ENCODE measurements at regions not wholly inside any gene's neighbourhood (a gene's known extent, or its start where the extent isn't known, plus 50 kb on each side); places are given as distances from the start of the nearest gene placed in this dataset.

GRCh38 chr16:72649254-72649944 is 398.5 kb downstream of the ZFHX3 start:
- no peak for ATAC-seq
- DNase-seq (ENCODE audit: low read depth, low spot score) = no peak
- Histone ChIP-seq H3K4me3 (replicated peaks in 1 of 2; ENCODE audit: low read depth in 1 of 2, low read length in 2 of 2) (no peak overlapping the region), H3K79me2 (ENCODE audit: insufficient read depth, low read length) (peaks cover 57% of the 10 kb centered on the region), H3K27ac (ENCODE audit: low read depth, low read length) (no peak overlapping the region), H2AFZ (ENCODE audit: low read depth, low read length, poor library complexity, severe bottlenecking) (no peak overlapping the region), H3K9me2 (ENCODE audit: insufficient read depth) (no peaks in the 10 kb centered on the region), H4K20me1 (ENCODE audit: insufficient read depth) (no peaks in the 10 kb centered on the region), H3K27me3 (ENCODE audit: insufficient read depth, low read length) (no peaks in the 10 kb centered on the region), H3K9me3 (ENCODE audit: control insufficient read depth in 1 of 2, insufficient read depth in 1 of 2, low read depth in 1 of 2, low read length in 2 of 2) (no peaks in the 10 kb centered on the region; a peak in 1 of 4 replicates), H3K4me2 (ENCODE audit: low read length) (no peak overlapping the region), H3K36me3 (ENCODE audit: control insufficient read depth in 1 of 2, insufficient read depth in 2 of 2, low read length in 2 of 2) (no peaks in the 10 kb centered on the region), H3K4me1 (ENCODE audit: control insufficient read depth in 1 of 2, insufficient read depth in 2 of 2, low read length in 2 of 2) (no peaks in the 10 kb centered on the region), H3K9ac (ENCODE audit: low read length) (no peak overlapping the region)
- no TSS peak for BruUV-seq (replicated peaks)
- no peak for TF ChIP-seq MAX (IDR thresholded peaks at IDR 0.05)
- no peak for TF ChIP-seq SIN3A (IDR thresholded peaks at IDR 0.05; ENCODE audit: low read depth)
- no peak for TF ChIP-seq POLR2A (IDR thresholded peaks at IDR 0.05; ENCODE audit: borderline replicate concordance, extremely low read depth, insufficient read depth, insufficient read length)
- TF ChIP-seq POLR2AphosphoS5 (IDR thresholded peaks at IDR 0.05; ENCODE audit: low read depth, low read length) = no peak
- no peak for TF ChIP-seq ELF1 (IDR thresholded peaks at IDR 0.05; ENCODE audit: borderline replicate concordance, low read depth)
- TF ChIP-seq CTCF (IDR thresholded peaks at IDR 0.05 in 2 of 3, conservative IDR thresholded peaks at IDR 0.05 in 1 of 3; ENCODE audit: borderline replicate concordance in 1 of 3, insufficient read depth in 1 of 3, low read depth in 2 of 3, low read length in 2 of 3) = no peak
- TF ChIP-seq JUND (IDR thresholded peaks at IDR 0.05) = no peak
- no peak for TF ChIP-seq EZH2 (IDR thresholded peaks at IDR 0.05)
- no peak for TF ChIP-seq TCF7L2 (IDR thresholded peaks at IDR 0.05; ENCODE audit: borderline replicate concordance, extremely low read depth, insufficient read depth, insufficient read length)
- no peak for TF ChIP-seq ZFX (IDR thresholded peaks at IDR 0.05)
- no peak for TF ChIP-seq ZBTB33 (IDR thresholded peaks at IDR 0.05; ENCODE audit: extremely low read depth, insufficient replicate concordance, low read length)
- TF ChIP-seq ATF3 (IDR thresholded peaks at IDR 0.05) = no peak
- no peak for TF ChIP-seq FOSL1 (IDR thresholded peaks at IDR 0.05; ENCODE audit: low read depth)
- no peak for TF ChIP-seq YY1 (IDR thresholded peaks at IDR 0.05; ENCODE audit: extremely low read depth, insufficient replicate concordance, low read depth, low read length)
- ChIA-PET CTCF (no interaction called here), POLR2A (no interaction called here), RAD21 (ENCODE audit: low non-redundant PET in 1 of 2, low total read pairs in 2 of 2, uncharacterized antibody in 2 of 2, unreplicated experiment in 2 of 2) (no interaction called here)
- intact Hi-C loops (cut with micrococcal nuclease) = no loop called here

Data from HCT116 (cell line).